ENCODE measurements at regions not wholly inside any gene's neighbourhood (a gene's known extent, or its start where the extent isn't known, plus 50 kb on each side); places are given as distances from the start of the nearest gene placed in this dataset.

DNA sequence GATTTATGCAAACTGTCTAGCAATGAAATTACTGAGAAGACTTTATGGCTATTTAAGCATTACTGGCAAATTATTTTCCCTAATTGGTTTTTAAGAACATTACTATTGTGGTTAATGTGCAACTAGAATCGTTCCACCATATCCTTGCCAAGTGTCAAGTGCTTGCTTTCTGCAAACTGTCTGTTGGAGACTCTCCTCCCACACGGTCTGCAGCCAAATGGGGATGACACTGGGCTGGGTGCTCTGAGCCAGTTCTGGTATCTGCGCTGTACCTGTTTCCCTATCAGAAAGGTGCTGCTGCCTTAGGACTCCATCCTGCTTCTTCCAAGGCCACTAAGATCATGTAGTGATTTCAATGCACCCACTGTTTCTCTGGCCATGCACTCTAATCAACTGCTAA lies 110.4 kb downstream of the RAMP3 start:
- H4K20me1 ChIP-seq (ENCODE audit: insufficient read depth, low read length) = no peaks in the 10 kb centered on the region
- H3K27ac ChIP-seq (ENCODE audit: insufficient read depth, low read length) = no peak overlapping the region
- dilution Hi-C loops (cut with HindIII; ENCODE audit: low sequenced_read_pairs, unreplicated experiment) = no loop called here
- H3K4me3 ChIP-seq (ENCODE audit: insufficient read depth, low read depth, low read length) = no peak overlapping the region
- H3K9ac ChIP-seq (ENCODE audit: low read depth, low read length) = no peak overlapping the region
- H3K36me3 ChIP-seq (ENCODE audit: control insufficient read depth, insufficient read depth, low read length) = no peaks in the 10 kb centered on the region
- DNase-seq (no peak), ATAC-seq (ENCODE audit: low read depth) (no peak)
- 17% methylated on average over 1 of the region's 3 CpGs; no CpG with 5 or more reads in 1 of the 2 experiments for WGBS, 2 experiments (ENCODE audit: extremely low coverage in 2 of 2, insufficient read length in 1 of 2)
- ChIA-PET CTCF (no interaction called here), POLR2A (ENCODE audit: unreplicated experiment) (no interaction called here)
- no peak overlapping the region for H3K56ac ChIP-seq (ENCODE audit: extremely low read depth, insufficient read depth, low read length)
- no peaks in the 10 kb centered on the region for H3K9me3 ChIP-seq (ENCODE audit: control insufficient read depth, insufficient read depth, low read length)
- H4K8ac ChIP-seq (ENCODE audit: low read depth in 2 of 2, low read length in 2 of 2) = no peak overlapping the region
- no peaks in the 10 kb centered on the region for H3K4me1 ChIP-seq (ENCODE audit: control insufficient read depth, insufficient read depth, low read length)
- no peaks in the 10 kb centered on the region; the same call in none of the 2 replicates for H3K27me3 ChIP-seq (ENCODE audit: control insufficient read depth, insufficient read depth, low read length)
- no peak overlapping the region for H3K18ac ChIP-seq (ENCODE audit: low read depth, low read length)
- H3K79me1 ChIP-seq (ENCODE audit: low read depth in 1 of 2, low read length in 2 of 2) = no peaks in the 10 kb centered on the region
- in situ Hi-C loops (cut with MboI; ENCODE audit: low sequenced_read_pairs) = no loop called here
- no peak overlapping the region for H4K91ac ChIP-seq (ENCODE audit: insufficient read depth, low read depth, low read length)
- H2BK15ac ChIP-seq (ENCODE audit: low read depth, low read length) = no peak overlapping the region
- no peak overlapping the region for H4K5ac ChIP-seq (ENCODE audit: low read depth, low read length)
- no peak overlapping the region for H2BK5ac ChIP-seq (ENCODE audit: low read depth, low read length, poor library complexity, severe bottlenecking)
- H2BK120ac ChIP-seq (ENCODE audit: low read depth, low read length) = no peak overlapping the region
- no peak overlapping the region for H3K14ac ChIP-seq (replicated peaks; ENCODE audit: low read depth, low read length)
- H3K23ac ChIP-seq (ENCODE audit: low read depth, low read length) = no peak overlapping the region
- no peaks in the 10 kb centered on the region for H3K9me1 ChIP-seq (ENCODE audit: insufficient read depth, low read length)
- TF ChIP-seq, protein P1, sequence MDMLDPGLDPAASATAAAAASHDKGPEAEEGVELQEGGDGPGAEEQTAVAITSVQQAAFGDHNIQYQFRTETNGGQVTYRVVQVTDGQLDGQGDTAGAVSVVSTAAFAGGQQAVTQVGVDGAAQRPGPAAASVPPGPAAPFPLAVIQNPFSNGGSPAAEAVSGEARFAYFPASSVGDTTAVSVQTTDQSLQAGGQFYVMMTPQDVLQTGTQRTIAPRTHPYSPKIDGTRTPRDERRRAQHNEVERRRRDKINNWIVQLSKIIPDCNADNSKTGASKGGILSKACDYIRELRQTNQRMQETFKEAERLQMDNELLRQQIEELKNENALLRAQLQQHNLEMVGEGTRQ (IDR thresholded peaks at IDR 0.05; ENCODE audit: low read depth, low read length) = no peak
- H3K4ac ChIP-seq (ENCODE audit: low read depth, low read length) = no peak overlapping the region
- no TSS peak for BruUV-seq (replicated peaks)
- no peak overlapping the region for H2BK20ac ChIP-seq (ENCODE audit: low read depth, low read length)
- intact Hi-C loops (cut with micrococcal nuclease) = no loop called here
- H2AFZ ChIP-seq (replicated peaks; ENCODE audit: low read length, poor library complexity) = no peak overlapping the region
- no peak overlapping the region for H3K4me2 ChIP-seq (ENCODE audit: low read depth, low read length)
- H2AK9ac ChIP-seq (replicated peaks; ENCODE audit: low read depth, low read length, poor library complexity) = no peak overlapping the region
- no peak overlapping the region for H2AK5ac ChIP-seq (ENCODE audit: low read depth, low read length)
